GM23338 (cell line): ENCODE measurements at regions not wholly inside any gene's neighbourhood (a gene's known extent, or its start where the extent isn't known, plus 50 kb on each side); places are given as distances from the start of the nearest gene placed in this dataset.

ENCODE experiments used
- ATAC-seq: fragments of 200-7000 bp; cut with Tn5 transposase; 3 replicates; pipeline ENCODE4 v1.9.1; 2020
- DNase-seq: peaks from one replicate; pipeline ENCODE4 v3.0.0-alpha.2; 2015; ENCODE audit warnings: low spot score
- H2AFZ ChIP-seq: fragments of 200-600 bp; sonication (generic); 2 replicates; pipeline ENCODE4 v1.8.0; 2016; ENCODE audit warnings: antibody characterized with exemption, mild to moderate bottlenecking, moderate library complexity
- H3F3A ChIP-seq: fragments of 200-600 bp; sonication (generic); replicated peaks from 2 replicates; pipeline ENCODE4 v1.8.0; 2017; ENCODE audit warnings: antibody characterized with exemption, mixed run types, low read depth
- H3K27ac ChIP-seq: fragments of 200-600 bp; sonication (generic); 2 replicates; pipeline ENCODE4 v1.6.1; 2016; ENCODE audit warnings: low read depth
- H3K27me3 ChIP-seq: fragments of 200-600 bp; sonication (generic); 2 replicates; pipeline ENCODE4 v1.8.0; 2016; ENCODE audit warnings: mild to moderate bottlenecking, mixed run types, moderate library complexity; ENCODE audit not compliant: insufficient read depth
- H3K36me3 ChIP-seq: fragments of 200-600 bp; sonication (generic); 2 replicates; pipeline ENCODE4 v1.8.0; 2016; ENCODE audit warnings: mild to moderate bottlenecking; ENCODE audit not compliant: insufficient read depth
- H3K4me1 ChIP-seq: fragments of 200-600 bp; sonication (generic); 2 replicates; pipeline ENCODE4 v1.8.0; 2016; ENCODE audit warnings: mild to moderate bottlenecking, moderate library complexity; ENCODE audit not compliant: insufficient read depth
- H3K4me2 ChIP-seq: fragments of 200-600 bp; sonication (generic); 2 replicates; pipeline ENCODE4 v1.7.1; 2017; ENCODE audit warnings: mixed run types
- H3K4me3 ChIP-seq: fragments of 200-600 bp; sonication (generic); 2 replicates; pipeline ENCODE4 v1.6.1; 2016; ENCODE audit warnings: mixed run types
- H3K79me2 ChIP-seq: fragments of 200-600 bp; sonication (generic); replicated peaks from 2 replicates; pipeline ENCODE4 v1.8.0; 2017; ENCODE audit warnings: mild to moderate bottlenecking; ENCODE audit not compliant: insufficient read depth
- H3K9me2 ChIP-seq: fragments of 200-600 bp; sonication (generic); 2 replicates; pipeline ENCODE4 v1.8.0; 2017; ENCODE audit not compliant: insufficient read depth
- H4K20me1 ChIP-seq: fragments of 200-600 bp; sonication (generic); replicated peaks from 2 replicates; pipeline ENCODE4 v1.8.0; 2017; ENCODE audit warnings: mild to moderate bottlenecking; ENCODE audit not compliant: insufficient read depth
- H3K27ac Mint-ChIP-seq: 2 replicates; pipeline ENCODE4 v1.8.0; 2020; ENCODE audit warnings: inconsistent platforms, mild to moderate bottlenecking, moderate library complexity, mixed read lengths
- H3K27me3 Mint-ChIP-seq: 3 replicates; pipeline ENCODE4 v1.8.0; 2022; ENCODE audit warnings: low read depth, mild to moderate bottlenecking, moderate library complexity, mixed read lengths, inconsistent platforms; ENCODE audit not compliant: insufficient read depth, poor library complexity
- H3K36me3 Mint-ChIP-seq: 3 replicates; pipeline ENCODE4 v1.8.0; 2021; ENCODE audit warnings: low read depth, mild to moderate bottlenecking, inconsistent platforms, moderate library complexity, mixed read lengths
- H3K4me1 Mint-ChIP-seq: 3 replicates; pipeline ENCODE4 v1.8.0; 2020; ENCODE audit warnings: mild to moderate bottlenecking, inconsistent platforms, mixed read lengths
- H3K4me3 Mint-ChIP-seq: 3 replicates; pipeline ENCODE4 v1.8.0; 2021; ENCODE audit warnings: moderate library complexity, mild to moderate bottlenecking, inconsistent platforms, mixed read lengths
- H3K9me3 Mint-ChIP-seq: 3 replicates; pipeline ENCODE4 v1.8.0; 2020; ENCODE audit warnings: moderate library complexity, mild to moderate bottlenecking, inconsistent platforms, mixed read lengths
- CREB1 ChIP-seq: fragments of 250-450 bp; sonication (Bioruptor Pico); IDR thresholded peaks from 2 replicates; pipeline ENCODE4 v1.5.0; 2020; ENCODE audit warnings: low read depth, mild to moderate bottlenecking, moderate library complexity
- CTCF ChIP-seq, 2 experiments: fragments of 200-600 bp in 1 of 2; sonication (generic) in 1 of 2; conservative IDR thresholded peaks; 2 replicates each; pipeline versions ENCODE4 v1.5.1 to v1.6.1; 2016 to 2017; ENCODE audit warnings: antibody characterized with exemption in 2 of 2, low read depth in 2 of 2, mild to moderate bottlenecking in 2 of 2, moderate library complexity in 1 of 2
- ETS1 ChIP-seq: IDR thresholded peaks from 2 replicates; pipeline ENCODE4 v1.6.1; 2016; ENCODE audit warnings: antibody characterized with exemption
- EZH2 ChIP-seq: fragments of 200-600 bp; sonication (generic); IDR thresholded peaks from one replicate; pipeline ENCODE4 v1.8.0; 2017; ENCODE audit warnings: antibody characterized with exemption, mild to moderate bottlenecking, low read depth; ENCODE audit not compliant: unreplicated experiment
- EZH2phosphoT487 ChIP-seq: fragments of 200-600 bp; sonication (generic); IDR thresholded peaks from one replicate; pipeline ENCODE4 v1.8.1; 2018; ENCODE audit warnings: antibody characterized with exemption; ENCODE audit not compliant: unreplicated experiment
- JUNB ChIP-seq: IDR thresholded peaks from one replicate; pipeline ENCODE4 v1.6.1; 2016; ENCODE audit warnings: antibody characterized with exemption; ENCODE audit not compliant: unreplicated experiment
- NANOG ChIP-seq: IDR thresholded peaks from 2 replicates; pipeline ENCODE4 v1.6.1; 2016; ENCODE audit warnings: antibody characterized with exemption, borderline replicate concordance
- POLR2AphosphoS5 ChIP-seq: IDR thresholded peaks from 2 replicates; pipeline ENCODE4 v1.6.1; 2016; ENCODE audit warnings: antibody characterized with exemption, low read depth
- STAT1 ChIP-seq: IDR thresholded peaks from one replicate; pipeline ENCODE4 v1.6.1; 2016; ENCODE audit warnings: antibody characterized with exemption; ENCODE audit not compliant: unreplicated experiment
- ZNF114 ChIP-seq: fragments of 250-450 bp; sonication (Bioruptor Pico); IDR thresholded peaks from 2 replicates; pipeline ENCODE4 v1.5.0; 2020; ENCODE audit warnings: mild to moderate bottlenecking, moderate library complexity
- ZNF331 ChIP-seq: fragments of 250-450 bp; sonication (Bioruptor Pico); IDR thresholded peaks from 2 replicates; pipeline ENCODE4 v1.5.0; 2020; ENCODE audit warnings: low read depth, mild to moderate bottlenecking, moderate library complexity
- ZNF462 ChIP-seq: fragments of 250-450 bp; sonication (Bioruptor Pico); IDR thresholded peaks from 2 replicates; pipeline ENCODE4 v1.5.0; 2020; ENCODE audit warnings: mild to moderate bottlenecking, moderate library complexity
- TF ChIP-seq, protein P1 (sequence below): IDR thresholded peaks from one replicate; pipeline ENCODE4 v1.6.1; 2018; ENCODE audit warnings: antibody characterized with exemption; ENCODE audit not compliant: unreplicated experiment

DNA sequence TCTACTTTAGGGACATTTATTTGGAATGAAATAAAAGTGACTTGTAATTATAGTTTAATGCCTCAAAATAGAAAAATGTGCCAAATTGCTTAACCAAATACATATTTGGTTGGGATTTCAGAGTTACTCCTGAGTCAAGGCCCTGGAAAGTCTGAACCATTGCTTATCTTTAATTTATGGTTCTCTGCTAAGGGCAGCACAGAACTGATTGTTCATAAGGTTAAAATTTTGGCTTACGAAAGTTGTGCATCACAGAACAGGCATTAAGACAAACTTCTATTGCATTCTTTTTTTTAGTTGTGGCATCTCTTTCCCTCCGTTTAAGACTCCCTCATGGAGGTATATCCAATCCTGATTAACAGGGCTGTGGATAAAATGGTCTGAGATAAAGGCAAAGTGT lies 92.2 kb upstream of the TENT5A start:
- Histone ChIP-seq H3K27me3 (no peaks in the 10 kb centered on the region), H3K4me1 (no peaks in the 10 kb centered on the region), H3K79me2 (no peaks in the 10 kb centered on the region), H3K9me2 (no peaks in the 10 kb centered on the region; the same call in 1 of the 2 replicates), H3K36me3 (no peaks in the 10 kb centered on the region), H3K4me3 (no peak overlapping the region), H4K20me1 (no peaks in the 10 kb centered on the region), H3K4me2 (no peak overlapping the region), H3F3A (no peaks in the 10 kb centered on the region), H3K27ac (no peak overlapping the region), H2AFZ (no peak overlapping the region)
- Mint-ChIP-seq H3K9me3 (no peaks in the 10 kb centered on the region), H3K27ac (no peak overlapping the region), H3K4me3 (no peak overlapping the region), H3K4me1 (no peaks in the 10 kb centered on the region), H3K36me3 (no peaks in the 10 kb centered on the region), H3K27me3 (no peaks in the 10 kb centered on the region)
- no peak for DNase-seq
- TF ChIP-seq ZNF114 (CRISPR knock-in tag): no peak
- TF ChIP-seq POLR2AphosphoS5: no peak
- TF ChIP-seq NANOG: no peak
- no peak for TF ChIP-seq EZH2
- no peak for TF ChIP-seq EZH2phosphoT487
- TF ChIP-seq ZNF462 (CRISPR knock-in tag): no peak
- TF ChIP-seq, protein P1, sequence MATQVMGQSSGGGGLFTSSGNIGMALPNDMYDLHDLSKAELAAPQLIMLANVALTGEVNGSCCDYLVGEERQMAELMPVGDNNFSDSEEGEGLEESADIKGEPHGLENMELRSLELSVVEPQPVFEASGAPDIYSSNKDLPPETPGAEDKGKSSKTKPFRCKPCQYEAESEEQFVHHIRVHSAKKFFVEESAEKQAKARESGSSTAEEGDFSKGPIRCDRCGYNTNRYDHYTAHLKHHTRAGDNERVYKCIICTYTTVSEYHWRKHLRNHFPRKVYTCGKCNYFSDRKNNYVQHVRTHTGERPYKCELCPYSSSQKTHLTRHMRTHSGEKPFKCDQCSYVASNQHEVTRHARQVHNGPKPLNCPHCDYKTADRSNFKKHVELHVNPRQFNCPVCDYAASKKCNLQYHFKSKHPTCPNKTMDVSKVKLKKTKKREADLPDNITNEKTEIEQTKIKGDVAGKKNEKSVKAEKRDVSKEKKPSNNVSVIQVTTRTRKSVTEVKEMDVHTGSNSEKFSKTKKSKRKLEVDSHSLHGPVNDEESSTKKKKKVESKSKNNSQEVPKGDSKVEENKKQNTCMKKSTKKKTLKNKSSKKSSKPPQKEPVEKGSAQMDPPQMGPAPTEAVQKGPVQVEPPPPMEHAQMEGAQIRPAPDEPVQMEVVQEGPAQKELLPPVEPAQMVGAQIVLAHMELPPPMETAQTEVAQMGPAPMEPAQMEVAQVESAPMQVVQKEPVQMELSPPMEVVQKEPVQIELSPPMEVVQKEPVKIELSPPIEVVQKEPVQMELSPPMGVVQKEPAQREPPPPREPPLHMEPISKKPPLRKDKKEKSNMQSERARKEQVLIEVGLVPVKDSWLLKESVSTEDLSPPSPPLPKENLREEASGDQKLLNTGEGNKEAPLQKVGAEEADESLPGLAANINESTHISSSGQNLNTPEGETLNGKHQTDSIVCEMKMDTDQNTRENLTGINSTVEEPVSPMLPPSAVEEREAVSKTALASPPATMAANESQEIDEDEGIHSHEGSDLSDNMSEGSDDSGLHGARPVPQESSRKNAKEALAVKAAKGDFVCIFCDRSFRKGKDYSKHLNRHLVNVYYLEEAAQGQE: no peak
- TF ChIP-seq ZNF331 (CRISPR knock-in tag): no peak
- no peak for TF ChIP-seq STAT1
- TF ChIP-seq JUNB: no peak
- no peak for TF ChIP-seq CTCF (conservative IDR thresholded peaks at IDR 0.05; ENCODE audit: low read depth in 2 of 2)
- TF ChIP-seq CREB1 (CRISPR knock-in tag): no peak
- no peak for TF ChIP-seq ETS1
- no peak for ATAC-seq
